GM13976 (cell line): ENCODE measurements at regions not wholly inside any gene's neighbourhood (a gene's known extent, or its start where the extent isn't known, plus 50 kb on each side); places are given as distances from the start of the nearest gene placed in this dataset.
"Not testable (repeated sequence)": the region's sequence is repeated elsewhere in the genome, so short reads cannot be mapped to it uniquely, and the experiment has no call there.

ENCODE experiments used
- DNase-seq: peaks from one replicate; pipeline ENCODE4 v3.0.0; 2012; ENCODE audit warnings: low spot score
- in situ Hi-C: fragments of 300-500 bp; cut with MboI; formaldehyde crosslinking; loops from one replicate; pipeline ENCODE4 v1.12.0; 2022; ENCODE audit warnings: low sequenced_read_pairs, mixed read lengths, inconsistent platforms; ENCODE audit not compliant: unreplicated experiment
- TF ChIP-seq, protein P1 (sequence below): IDR thresholded peaks from 2 replicates; pipeline ENCODE4 v1.5.1; 2012; ENCODE audit warnings: borderline replicate concordance, mild to moderate bottlenecking; ENCODE audit not compliant: insufficient read depth; ENCODE audit errors: extremely low read depth, missing control alignments, control extremely low read depth

DNA sequence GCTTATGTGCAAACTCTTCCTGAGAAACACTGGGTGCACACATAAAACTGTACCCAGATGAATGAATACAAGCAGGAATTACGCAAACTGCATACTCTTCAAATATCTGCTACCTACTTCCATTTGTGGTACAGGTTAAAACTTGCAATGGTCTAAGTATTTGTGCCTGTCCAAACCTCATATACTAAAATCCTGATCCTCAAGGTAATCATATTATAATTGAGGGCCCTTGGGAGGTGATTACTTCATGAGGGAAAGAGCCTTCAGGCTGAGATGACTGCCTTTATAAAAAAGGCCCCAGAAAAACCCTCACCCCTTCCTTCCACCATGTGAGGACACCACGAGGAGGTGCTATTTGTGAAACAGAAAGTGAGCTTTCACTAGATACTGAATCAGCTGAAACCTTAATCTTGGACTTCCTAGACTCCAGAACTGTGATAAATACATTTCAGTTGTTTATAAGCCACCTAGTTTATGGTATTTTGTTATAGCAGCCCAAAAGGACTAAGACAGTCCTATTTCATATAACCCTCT is 1977.2 kb downstream of the PCDH7 start:
- no peak for DNase-seq
- TF ChIP-seq, protein P1, sequence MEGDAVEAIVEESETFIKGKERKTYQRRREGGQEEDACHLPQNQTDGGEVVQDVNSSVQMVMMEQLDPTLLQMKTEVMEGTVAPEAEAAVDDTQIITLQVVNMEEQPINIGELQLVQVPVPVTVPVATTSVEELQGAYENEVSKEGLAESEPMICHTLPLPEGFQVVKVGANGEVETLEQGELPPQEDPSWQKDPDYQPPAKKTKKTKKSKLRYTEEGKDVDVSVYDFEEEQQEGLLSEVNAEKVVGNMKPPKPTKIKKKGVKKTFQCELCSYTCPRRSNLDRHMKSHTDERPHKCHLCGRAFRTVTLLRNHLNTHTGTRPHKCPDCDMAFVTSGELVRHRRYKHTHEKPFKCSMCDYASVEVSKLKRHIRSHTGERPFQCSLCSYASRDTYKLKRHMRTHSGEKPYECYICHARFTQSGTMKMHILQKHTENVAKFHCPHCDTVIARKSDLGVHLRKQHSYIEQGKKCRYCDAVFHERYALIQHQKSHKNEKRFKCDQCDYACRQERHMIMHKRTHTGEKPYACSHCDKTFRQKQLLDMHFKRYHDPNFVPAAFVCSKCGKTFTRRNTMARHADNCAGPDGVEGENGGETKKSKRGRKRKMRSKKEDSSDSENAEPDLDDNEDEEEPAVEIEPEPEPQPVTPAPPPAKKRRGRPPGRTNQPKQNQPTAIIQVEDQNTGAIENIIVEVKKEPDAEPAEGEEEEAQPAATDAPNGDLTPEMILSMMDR = no peak
- in situ Hi-C loops = no loop called here

DNA sequence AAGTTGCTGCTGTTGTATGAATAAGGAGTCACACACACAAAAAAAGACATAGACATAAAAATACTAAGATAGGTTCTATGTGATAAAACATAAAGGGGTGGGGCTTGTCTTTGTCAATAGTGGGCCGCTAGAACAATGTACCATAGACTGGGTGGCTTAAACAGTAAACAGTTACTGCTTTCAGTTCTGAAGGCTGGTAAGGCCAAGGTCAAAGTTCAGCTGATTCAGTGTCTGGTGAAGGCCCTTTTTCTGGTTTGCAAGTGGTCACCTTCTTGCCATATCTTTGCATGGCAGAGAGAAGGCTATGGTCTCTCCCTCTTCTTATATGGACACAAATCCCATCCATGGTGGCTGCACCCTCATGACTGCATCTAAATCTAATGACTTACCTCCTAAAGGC is 1980.7 kb downstream of the PCDH7 start:
- in situ Hi-C loops = no loop called here
- TF ChIP-seq, protein P1 = no peak
- no peak for DNase-seq

DNA sequence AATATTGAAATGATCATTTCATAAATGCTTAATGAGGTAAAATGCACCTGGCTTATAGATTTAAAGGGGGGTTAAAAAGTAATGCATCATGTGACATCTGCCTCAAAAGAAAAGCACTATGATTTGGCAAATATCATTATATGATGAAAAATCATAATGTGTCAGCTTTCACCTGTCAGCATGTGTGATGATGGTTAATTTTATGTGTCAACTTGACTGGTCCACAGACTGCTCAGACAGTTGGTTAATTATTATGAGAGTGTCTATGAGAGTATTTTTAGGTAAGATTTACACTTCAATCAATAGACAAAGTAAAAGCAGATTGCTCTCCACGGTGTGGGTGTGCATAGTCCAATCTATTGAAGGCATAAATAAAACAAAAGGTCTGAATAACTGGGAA is 1986.7 kb downstream of the PCDH7 start:
- DNase-seq = no peak
- TF ChIP-seq, protein P1 = no peak
- in situ Hi-C loops = no loop called here

DNA sequence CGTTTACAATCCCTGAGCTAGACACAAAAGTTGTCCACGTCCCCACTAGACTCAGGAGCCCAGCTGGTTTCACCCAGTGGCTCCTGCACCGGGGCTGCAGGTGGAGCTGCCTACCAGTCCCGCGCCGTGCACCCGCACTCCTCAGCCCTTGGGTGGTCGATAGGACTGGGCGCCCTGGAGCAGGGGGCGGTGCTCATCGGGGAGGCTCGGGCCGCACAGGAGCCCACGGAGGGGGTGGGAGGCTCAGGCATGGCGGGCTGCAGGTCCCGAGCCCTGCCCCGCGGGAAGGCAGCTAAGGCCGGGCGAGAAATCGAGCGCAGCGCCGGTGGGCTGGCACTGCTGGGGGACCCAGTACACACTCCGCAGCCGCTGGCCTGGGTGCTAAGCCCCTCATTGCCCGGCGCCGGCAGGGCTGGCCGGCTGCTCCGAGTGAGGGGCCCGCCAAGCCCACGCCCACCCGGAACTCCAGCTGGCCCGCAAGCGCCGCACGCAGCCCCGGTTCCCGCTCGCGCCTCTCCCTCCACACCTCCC is 1996.0 kb downstream of the PCDH7 start:
- in situ Hi-C loops, DNase-seq: not testable (repeated sequence)

DNA sequence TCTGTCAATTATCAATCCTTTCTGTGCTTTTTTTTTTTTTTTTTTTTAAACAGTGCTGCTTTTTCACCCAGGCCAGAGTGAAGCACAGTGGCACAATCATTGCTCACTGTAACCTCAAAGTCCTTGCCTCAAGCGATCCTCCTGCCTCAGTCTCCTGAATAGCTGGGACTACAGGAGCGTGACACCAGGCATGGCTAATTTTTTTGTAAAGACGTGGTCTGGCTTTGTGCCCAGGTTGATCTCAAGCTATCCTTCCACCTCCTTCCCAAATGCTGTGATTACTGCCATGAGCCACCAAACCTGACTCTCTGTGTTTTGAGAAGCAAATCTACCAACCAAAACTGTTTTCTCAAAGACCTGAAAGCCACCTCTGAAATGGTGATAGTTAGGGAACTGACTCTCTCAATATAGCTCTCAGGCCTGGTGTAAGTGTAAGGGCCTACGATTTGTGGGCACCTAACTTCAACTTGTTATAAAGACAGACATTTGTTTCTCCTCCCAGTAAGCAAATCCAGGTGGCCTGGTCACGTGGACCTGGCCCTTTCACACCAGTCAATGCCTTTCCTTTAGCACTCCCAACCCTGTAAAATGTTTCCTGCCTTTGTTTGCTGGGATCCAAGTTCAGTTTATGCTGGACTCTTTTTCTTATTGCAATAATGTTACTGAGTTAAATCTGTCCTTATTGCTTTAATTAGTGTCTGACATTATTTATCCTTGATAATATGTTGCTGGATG is 2015.9 kb downstream of the PCDH7 start:
- in situ Hi-C loops = no loop called here
- TF ChIP-seq, protein P1 = no peak
- DNase-seq = no peak

DNA sequence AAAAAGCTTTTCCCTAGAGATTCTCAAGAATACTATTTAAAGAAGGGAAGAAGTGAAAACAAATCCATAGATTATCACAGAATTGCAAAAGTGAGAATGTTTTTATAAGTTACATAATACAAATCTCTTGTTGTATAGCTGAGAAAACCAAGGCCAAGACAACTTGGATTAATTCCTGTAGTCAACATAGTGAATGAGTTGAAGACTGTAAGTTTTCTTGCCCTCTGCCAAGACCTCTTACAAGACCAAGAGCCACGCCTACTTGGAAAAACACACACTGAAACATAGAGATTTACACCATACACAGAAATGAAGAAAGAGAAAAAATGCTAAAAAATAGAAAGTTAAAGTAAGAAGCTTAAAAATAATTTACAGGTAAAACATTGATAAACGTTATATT is 2024.0 kb downstream of the PCDH7 start:
- TF ChIP-seq, protein P1 = no peak
- in situ Hi-C loops = no loop called here
- no peak for DNase-seq

DNA sequence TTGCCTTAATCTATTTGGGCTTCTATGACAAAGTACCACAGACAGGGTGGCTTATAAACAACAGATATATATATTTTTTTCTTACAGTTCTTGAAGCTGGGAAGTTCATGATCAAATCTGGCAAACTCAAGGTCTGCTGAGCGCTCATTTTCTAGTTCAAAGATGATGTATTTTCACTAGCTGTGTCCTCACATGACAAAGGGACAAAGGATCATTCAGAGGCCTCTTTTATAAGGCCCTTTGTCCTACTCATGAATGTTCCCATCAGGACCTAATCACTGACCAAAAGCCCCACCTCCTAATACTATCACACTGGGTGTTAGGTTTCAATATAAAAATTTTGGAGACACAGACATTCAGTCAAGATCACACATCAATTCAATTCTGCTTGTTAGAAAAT is 2025.2 kb downstream of the PCDH7 start:
- in situ Hi-C loops = no loop called here
- DNase-seq = no peak
- TF ChIP-seq, protein P1 = no peak
